ENCODE measurements at regions not wholly inside any gene's neighbourhood (a gene's known extent, or its start where the extent isn't known, plus 50 kb on each side); places are given as distances from the start of the nearest gene placed in this dataset.

- no peak overlapping the region for H3K27ac ChIP-seq
- TF ChIP-seq CTCF (conservative IDR thresholded peaks at IDR 0.05) = no peak
Observed at GRCh38 chr4:132827522-132827921, 321.6 kb upstream of the PCDH10 start.

GRCh38 chr4:132838244-132838643 is 310.9 kb upstream of the PCDH10 start:
- TF ChIP-seq CTCF (conservative IDR thresholded peaks at IDR 0.05) = no peak
- no peak overlapping the region for H3K27ac ChIP-seq

- no peak for TF ChIP-seq CTCF (conservative IDR thresholded peaks at IDR 0.05)
- no peak overlapping the region for H3K27ac ChIP-seq
Observed at GRCh38 chr4:132839070-132839469, 310.0 kb upstream of the PCDH10 start.

- no peak overlapping the region for H3K27ac ChIP-seq
- no peak for TF ChIP-seq CTCF (conservative IDR thresholded peaks at IDR 0.05)
Observed at GRCh38 chr4:132859929-132860328, 289.2 kb upstream of the PCDH10 start.

GRCh38 chr4:132860976-132861375 is 288.1 kb upstream of the PCDH10 start:
- H3K27ac ChIP-seq = no peak overlapping the region
- no peak for TF ChIP-seq CTCF (conservative IDR thresholded peaks at IDR 0.05)

- no peak overlapping the region for H3K27ac ChIP-seq
- TF ChIP-seq CTCF (conservative IDR thresholded peaks at IDR 0.05) = no peak
Observed at GRCh38 chr4:132863619-132864018, 285.5 kb upstream of the PCDH10 start.

GRCh38 chr4:132865458-132865857 is 283.6 kb upstream of the PCDH10 start:
- H3K27ac ChIP-seq = no peak overlapping the region
- TF ChIP-seq CTCF (conservative IDR thresholded peaks at IDR 0.05) = no peak

- no peak for TF ChIP-seq CTCF (conservative IDR thresholded peaks at IDR 0.05)
- no peak overlapping the region for H3K27ac ChIP-seq
Observed at GRCh38 chr4:132865922-132866321, 283.2 kb upstream of the PCDH10 start.
